HepG2 (cell line): ENCODE measurements at regions not wholly inside any gene's neighbourhood (a gene's known extent, or its start where the extent isn't known, plus 50 kb on each side); places are given as distances from the start of the nearest gene placed in this dataset.

Experiments used
- ATAC-seq: fragments of 200-7000 bp; cut with Tn5 transposase; 3 replicates; pipeline ENCODE4 v1.9.1; 2020; ENCODE audit warnings: mild to moderate bottlenecking, moderate library complexity
- BruUV-seq: library from RNA; stranded (reverse); fragments of 400-500 nt; replicated peaks from 2 replicates; lab custom pipeline; 2021; lab: Mats Ljungman, UMichigan
- CTCF ChIA-PET: fragments of 300-600 bp; formaldehyde crosslinking; extraction: SDS; loops from one replicate; lab custom pipeline; 2021; ENCODE audit warnings: low total read pairs, inconsistent platforms, low intra/inter-chr PET ratio; lab: Yijun Ruan, JAX
- POLR2A ChIA-PET: fragments of 350-600 bp; sonication (Branson Sonifier 250); formaldehyde crosslinking; loops from one replicate; lab custom pipeline; 2020; ENCODE audit warnings: antibody characterized with exemption, inconsistent platforms; lab: Yijun Ruan, JAX
- DNase-seq: peaks from one replicate; pipeline ENCODE4 v3.0.0-alpha.2; 2015; ENCODE audit warnings: low spot score
- FAIRE-seq: peaks from 3 replicates; lab custom pipeline; 2011; peaks lifted over from hg19 to GRCh38; lab: Jason Lieb, UNC
- H2AFZ ChIP-seq: one replicate; pipeline ENCODE4 v1.6.1; 2011; ENCODE audit warnings: low read length, inconsistent platforms
- H3K27ac ChIP-seq: fragments of 300-600 bp; 3 replicates; pipeline ENCODE4 v1.8.0; 2011; ENCODE audit warnings: mixed run types, mild to moderate bottlenecking, mixed read lengths, low read length, inconsistent platforms; ENCODE audit not compliant: insufficient read depth; ENCODE audit errors: extremely low read length
- H3K27me3 ChIP-seq, 2 experiments: fragments of 200-600 bp in 1 of 2; 2 replicates in 1 of 2; 3 replicates in 1 of 2; pipeline versions ENCODE4 v1.6.0 to v1.8.0; 2011; ENCODE audit warnings: low read length in 2 of 2, mild to moderate bottlenecking in 2 of 2, moderate library complexity in 2 of 2, inconsistent platforms in 1 of 2; ENCODE audit not compliant: insufficient read depth in 2 of 2, control insufficient read depth in 1 of 2
- H3K36me3 ChIP-seq, 2 experiments: fragments of 200-600 bp in 1 of 2; replicated peaks in 1 of 2; 2 replicates in 1 of 2; 3 replicates in 1 of 2; pipeline versions ENCODE4 v1.5.1 to v1.8.0; 2011; ENCODE audit warnings: low read length in 2 of 2, inconsistent platforms in 1 of 2; ENCODE audit not compliant: insufficient read depth in 2 of 2, control insufficient read depth in 1 of 2
- H3K4me1 ChIP-seq: 2 replicates; pipeline ENCODE4 v1.5.1; 2012; ENCODE audit warnings: low read length, inconsistent platforms; ENCODE audit not compliant: insufficient read depth
- H3K4me2 ChIP-seq: 2 replicates; pipeline ENCODE4 v1.6.0; 2011; ENCODE audit warnings: low read depth, low read length, inconsistent platforms
- H3K4me3 ChIP-seq, 3 experiments: fragments of 200-600 bp in 1 of 3; sonication (generic), shearing (Covaris generic) in 1 of 3; replicated peaks in 1 of 3; 2 replicates each; pipeline ENCODE4 v1.5.1; 2011 to 2016; ENCODE audit warnings: low read length in 3 of 3, inconsistent platforms in 2 of 3, low read depth in 2 of 3, mild to moderate bottlenecking in 2 of 3, control low read depth in 1 of 3, mixed read lengths in 1 of 3; ENCODE audit not compliant: insufficient read depth in 1 of 3
- H3K79me2 ChIP-seq: one replicate; pipeline ENCODE4 v1.6.1; 2011; ENCODE audit warnings: low read length, inconsistent platforms; ENCODE audit not compliant: insufficient read depth
- H3K9ac ChIP-seq: 2 replicates; pipeline ENCODE4 v1.6.0; 2011; ENCODE audit warnings: mild to moderate bottlenecking, low read depth, low read length, inconsistent platforms; ENCODE audit not compliant: insufficient read depth
- H3K9me3 ChIP-seq: 2 replicates; pipeline ENCODE4 v1.5.1; 2012; ENCODE audit warnings: mild to moderate bottlenecking, low read length
- H4K20me1 ChIP-seq: 2 replicates; pipeline ENCODE4 v1.6.0; 2011; ENCODE audit warnings: inconsistent platforms, mild to moderate bottlenecking, low read length, moderate library complexity; ENCODE audit not compliant: insufficient read depth
- CEBPZ ChIP-seq: IDR thresholded peaks from 2 replicates; pipeline ENCODE4 v1.6.1; 2012; ENCODE audit warnings: low read length, improper control_type of control experiment
- HNF1B ChIP-seq: sonication (generic); formaldehyde crosslinking; IDR thresholded peaks from 2 replicates; pipeline ENCODE4 v1.5.1; 2020; ENCODE audit warnings: mild to moderate bottlenecking, moderate library complexity, missing genetic modification reagents
- HNRNPLL ChIP-seq: fragments of 200-400 bp; formaldehyde crosslinking; IDR thresholded peaks from 2 replicates; pipeline ENCODE4 v1.6.1; 2017; ENCODE audit warnings: mild to moderate bottlenecking, low read depth, low read length; ENCODE audit not compliant: poor library complexity, severe bottlenecking
- SP4 ChIP-seq: sonication (generic); formaldehyde crosslinking; IDR thresholded peaks from 2 replicates; pipeline ENCODE4 v1.8.1; 2023; ENCODE audit warnings: mild to moderate bottlenecking, missing genetic modification reagents
- SYNCRIP ChIP-seq: fragments of 200-400 bp; formaldehyde crosslinking; IDR thresholded peaks from 2 replicates; pipeline ENCODE4 v1.6.1; 2018; ENCODE audit warnings: mild to moderate bottlenecking, low read depth, low read length; ENCODE audit not compliant: insufficient read depth
- ZBTB39 ChIP-seq: sonication (generic); formaldehyde crosslinking; IDR thresholded peaks from 2 replicates; pipeline ENCODE4 v1.5.0; 2020; ENCODE audit warnings: missing genetic modification reagents
- ZGPAT ChIP-seq: IDR thresholded peaks from 2 replicates; pipeline ENCODE4 v1.6.1; 2016; ENCODE audit warnings: mild to moderate bottlenecking
- ZNF253 ChIP-seq: sonication (generic); formaldehyde crosslinking; IDR thresholded peaks from 2 replicates; pipeline ENCODE4 v1.8.0; 2022; ENCODE audit warnings: mild to moderate bottlenecking, missing genetic modification reagents, borderline replicate concordance
- ZNF3 ChIP-seq: IDR thresholded peaks from 2 replicates; pipeline ENCODE4 v1.7.0; 2017; ENCODE audit warnings: inconsistent platforms
- ZNF317 ChIP-seq: sonication (generic); formaldehyde crosslinking; IDR thresholded peaks from 2 replicates; pipeline ENCODE4 v1.5.0; 2020; ENCODE audit warnings: mild to moderate bottlenecking, missing genetic modification reagents
- ZNF550 ChIP-seq: sonication (generic); formaldehyde crosslinking; IDR thresholded peaks from 2 replicates; pipeline ENCODE4 v1.4.0; 2020; ENCODE audit warnings: mild to moderate bottlenecking, missing genetic modification reagents, borderline replicate concordance
- ZNF768 ChIP-seq: sonication (generic); formaldehyde crosslinking; IDR thresholded peaks from 2 replicates; pipeline ENCODE4 v1.4.0; 2020; ENCODE audit warnings: missing genetic modification reagents
- ZNF773 ChIP-seq: sonication (generic); formaldehyde crosslinking; IDR thresholded peaks from 2 replicates; pipeline ENCODE4 v1.4.0; 2020; ENCODE audit warnings: missing genetic modification reagents, borderline replicate concordance
- ZNF878 ChIP-seq: sonication (generic); formaldehyde crosslinking; IDR thresholded peaks from 2 replicates; pipeline ENCODE4 v1.8.1; 2023; ENCODE audit warnings: mild to moderate bottlenecking, missing genetic modification reagents, moderate library complexity
- WGBS: methylation state at CpG from one replicate; pipeline ENCODE4 v1.1.6; 2017; ENCODE audit warnings: low lambda C conversion rate; 5-methylcytosine and 5-hydroxymethylcytosine counted together
- in situ Hi-C: cut with HindIII; loops from 2 replicates; pipeline ENCODE4 v1.10.0; 2017; ENCODE audit warnings: low pct_unique_long_range_greater_than_20kb; ENCODE audit not compliant: extremely low pct_ligation_motif_present
- intact Hi-C: fragments of 100-400 bp; cut with micrococcal nuclease; formaldehyde crosslinking; loops from one replicate; pipeline ENCODE4 v1.10.0; 2022; ENCODE audit not compliant: unreplicated experiment

GRCh38 chr10:14453593-14453992 lies 122.9 kb upstream of the FRMD4A start:
- H3K27me3 ChIP-seq = no peaks in the 10 kb centered on the region
- no peaks in the 10 kb centered on the region for H3K9me3 ChIP-seq
- in situ Hi-C loops (no loop called here), intact Hi-C loops (no loop called here)
- POLR2A ChIA-PET = no interaction called here
- no peak overlapping the region for H3K4me3 ChIP-seq
- no TSS peak for BruUV-seq
- H3K36me3 ChIP-seq = no peaks in the 10 kb centered on the region
- no peaks in the 10 kb centered on the region for H4K20me1 ChIP-seq
- H2AFZ ChIP-seq = no peak overlapping the region
- FAIRE-seq (no peak), DNase-seq (no peak), ATAC-seq (no peak)
- H3K4me1 ChIP-seq = no peaks in the 10 kb centered on the region
- no peak overlapping the region for H3K27ac ChIP-seq
- H3K9ac ChIP-seq = no peak overlapping the region
- H3K4me2 ChIP-seq = no peak overlapping the region
- WGBS = 61% methylated on average over 4 of the region's 4 CpGs
- CTCF ChIA-PET = no interaction called here
- no peaks in the 10 kb centered on the region for H3K79me2 ChIP-seq
- TF ChIP-seq ZNF253 = no peak
- no peak for TF ChIP-seq SYNCRIP
- TF ChIP-seq ZNF878 (CRISPR knock-in tag) = no peak
- TF ChIP-seq SP4 (CRISPR knock-in tag) = no peak
- TF ChIP-seq ZBTB39 (CRISPR knock-in tag) = no peak
- no peak for TF ChIP-seq CEBPZ
- no peak for TF ChIP-seq HNF1B (CRISPR knock-in tag)
- TF ChIP-seq ZNF317 = no peak
- TF ChIP-seq HNRNPLL = no peak
- TF ChIP-seq ZGPAT (CRISPR knock-in tag) = no peak
- TF ChIP-seq ZNF768 (CRISPR knock-in tag) = no peak
- TF ChIP-seq ZNF550 (CRISPR knock-in tag) = no peak
- TF ChIP-seq ZNF3 (CRISPR knock-in tag) = no peak
- TF ChIP-seq ZNF773 (CRISPR knock-in tag) = no peak
